ENCODE measurements at regions not wholly inside any gene's neighbourhood (a gene's known extent, or its start where the extent isn't known, plus 50 kb on each side); places are given as distances from the start of the nearest gene placed in this dataset.
"Not testable (repeated sequence)": the region's sequence is repeated elsewhere in the genome, so short reads cannot be mapped to it uniquely, and the experiment has no call there.

DNA sequence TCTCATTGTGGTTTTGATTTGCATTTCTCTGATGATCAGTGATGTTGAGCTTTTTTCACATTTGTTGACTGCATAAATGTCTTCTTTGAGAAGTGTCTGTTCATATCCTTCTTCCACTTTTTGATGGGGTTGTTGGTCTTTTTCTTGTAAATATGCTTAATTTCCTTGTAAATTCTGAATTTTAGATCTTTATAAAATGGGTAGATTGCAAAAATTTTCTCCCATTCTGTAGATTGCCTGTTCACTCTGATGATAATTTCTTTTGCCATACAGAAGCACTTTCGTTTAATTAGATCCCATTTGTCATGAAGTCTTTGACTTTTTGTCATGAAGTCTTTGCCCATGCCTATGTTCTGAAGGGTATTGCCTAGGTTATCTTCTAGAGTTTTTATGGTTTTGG is 817.5 kb downstream of the STPG2 start:
- FAIRE-seq; DNase-seq (ENCODE audit: low spot score): not testable (repeated sequence)

DNA sequence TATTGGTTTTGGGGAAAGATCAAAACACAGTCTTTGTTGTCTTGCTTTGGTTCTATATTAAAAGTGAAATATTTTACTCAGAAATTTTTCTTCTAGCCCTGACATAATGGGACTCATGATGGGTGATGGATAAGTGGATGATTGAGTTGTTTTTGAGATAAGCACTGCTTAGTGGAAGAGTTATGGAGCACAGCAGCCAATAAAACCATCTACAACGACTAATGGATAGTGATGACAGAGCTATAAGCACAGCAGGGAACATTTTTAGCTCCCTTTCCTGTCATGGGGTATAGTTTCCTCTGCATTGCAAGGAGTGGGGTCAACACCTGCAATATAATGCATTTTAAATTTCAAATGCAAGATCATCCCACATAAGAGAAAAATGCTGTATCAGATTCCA is 812.4 kb downstream of the STPG2 start:
- no peak for DNase-seq (ENCODE audit: low spot score)
- FAIRE-seq = no peak

DNA sequence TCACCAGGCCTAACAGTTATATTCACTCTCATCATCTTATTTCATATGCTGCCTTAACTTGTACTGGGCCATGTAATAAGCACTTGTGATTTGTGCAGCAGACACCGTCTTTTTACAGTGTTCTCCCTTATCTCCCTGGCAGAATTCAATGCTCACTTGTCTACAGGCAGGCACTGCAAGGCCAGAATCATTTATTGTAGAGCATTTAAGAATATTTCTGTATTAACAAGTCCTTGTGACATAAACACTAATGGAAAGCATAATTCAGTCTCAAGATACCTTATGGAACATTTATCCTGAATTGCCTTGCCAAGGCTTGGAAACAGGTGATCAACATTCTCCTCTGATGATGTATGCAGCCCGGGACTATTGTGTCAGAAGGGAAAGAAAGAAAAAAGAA is 808.9 kb downstream of the STPG2 start:
- FAIRE-seq = no peak
- no peak for DNase-seq (ENCODE audit: low spot score)

DNA sequence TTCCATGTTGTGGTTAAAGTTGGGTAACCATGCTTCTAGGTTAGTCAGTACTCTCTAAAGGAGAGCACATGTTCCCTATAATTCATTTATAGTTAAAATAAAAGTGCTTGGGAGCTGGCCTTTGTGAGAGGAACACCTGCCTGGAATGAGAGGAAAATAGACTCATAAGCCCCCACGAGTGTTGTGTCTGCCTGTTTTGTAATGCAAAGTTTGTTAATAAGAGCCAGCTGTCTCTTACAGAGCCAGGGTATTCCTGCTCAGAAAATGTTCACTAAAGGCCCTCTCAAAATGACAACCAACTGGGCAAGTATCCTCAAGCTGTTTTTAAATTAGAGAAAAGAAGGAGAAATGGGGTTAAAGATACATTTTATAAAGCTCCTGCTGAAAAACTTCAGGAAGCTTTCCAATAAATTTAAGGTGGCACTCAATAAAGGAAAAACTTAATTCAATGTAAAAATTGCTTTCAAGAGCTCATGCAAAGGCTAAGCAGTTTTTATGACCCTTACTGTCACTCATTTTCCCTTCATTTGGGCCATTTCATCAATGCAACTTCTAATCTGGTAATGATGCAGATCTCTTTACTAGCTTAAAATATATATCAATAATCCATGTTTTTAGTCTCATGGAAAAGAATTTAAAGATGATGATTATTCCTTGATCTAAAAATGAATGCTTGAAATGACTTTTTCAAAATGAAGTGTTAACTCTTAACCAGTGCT is 793.6 kb downstream of the STPG2 start:
- no peak for DNase-seq (ENCODE audit: low spot score)
- no peak for FAIRE-seq

DNA sequence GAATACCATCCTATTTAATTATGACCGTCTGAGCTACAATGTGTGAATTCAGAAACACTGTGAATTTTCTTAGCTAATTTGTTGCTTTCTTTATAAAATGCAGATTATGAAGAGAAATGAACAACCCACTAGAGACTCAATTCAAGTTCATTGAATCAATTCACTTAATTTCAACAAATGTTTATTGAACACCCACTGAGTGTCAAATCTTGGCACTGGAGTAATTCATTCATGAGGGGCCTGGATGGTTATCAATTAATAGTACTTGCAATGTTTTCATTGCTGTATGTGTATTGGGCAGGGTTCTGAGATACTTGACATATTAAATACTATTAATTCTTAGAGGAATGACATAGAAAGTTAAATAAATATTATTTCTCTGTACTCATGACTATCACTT is 789.4 kb downstream of the STPG2 start:
- FAIRE-seq = no peak
- DNase-seq (ENCODE audit: low spot score) = no peak

DNA sequence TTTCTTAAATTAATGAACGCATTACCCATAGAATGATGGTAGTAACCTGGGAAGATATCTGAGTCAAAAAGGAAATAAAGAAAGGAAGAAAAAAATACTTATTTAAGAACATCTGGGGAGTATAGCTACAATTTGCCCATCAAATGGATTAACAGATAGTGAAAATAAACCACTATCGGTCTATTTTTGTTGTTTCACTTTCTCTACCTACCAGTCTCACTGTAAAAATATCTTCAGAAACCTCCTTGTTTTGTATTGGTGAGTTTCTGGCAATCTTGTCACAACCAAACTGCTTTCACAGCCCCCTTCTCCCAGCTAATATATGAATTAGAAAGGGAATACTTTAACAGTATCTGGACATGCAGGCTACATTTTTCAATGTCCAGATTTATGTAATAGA is 783.5 kb downstream of the STPG2 start:
- DNase-seq (ENCODE audit: low spot score) (no peak), FAIRE-seq (no peak)

DNA sequence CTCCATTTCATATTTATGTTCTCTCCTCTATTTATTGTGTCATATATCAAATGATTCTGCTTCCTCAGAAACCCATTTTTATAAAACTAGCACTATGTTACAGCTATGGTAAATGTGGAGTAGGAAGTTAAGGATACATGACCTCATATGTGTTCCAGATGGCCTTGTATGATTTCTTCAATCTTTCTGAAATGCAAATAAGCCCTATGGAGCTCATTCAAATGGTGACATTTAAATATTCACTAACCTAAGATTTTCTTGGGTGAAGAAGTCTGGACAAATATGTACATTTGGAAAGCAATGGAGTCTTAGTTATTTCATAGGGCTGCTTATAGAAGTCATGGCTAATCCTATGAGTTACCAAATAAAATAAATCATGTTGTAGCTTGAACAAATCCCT is 782.5 kb downstream of the STPG2 start:
- DNase-seq (ENCODE audit: low spot score) (no peak), FAIRE-seq (no peak)

DNA sequence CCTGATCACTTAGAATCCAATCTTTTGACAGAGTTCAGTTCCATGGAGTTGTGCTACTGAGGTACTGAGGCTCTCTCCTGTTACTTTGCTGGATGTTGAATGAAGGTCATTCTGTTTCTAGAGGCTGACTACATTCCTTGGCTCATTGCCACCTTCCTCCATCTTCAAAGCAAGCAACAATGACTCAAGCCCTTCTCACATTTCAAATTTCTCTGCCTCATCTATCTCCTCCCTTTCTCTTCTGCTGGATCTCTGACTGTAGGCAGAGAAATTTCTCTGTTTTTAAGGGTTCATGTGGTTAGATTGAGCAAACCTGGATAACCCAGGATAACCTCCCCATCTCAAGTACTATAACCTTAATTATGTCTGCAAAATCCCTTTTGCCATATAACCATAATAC is 775.4 kb downstream of the STPG2 start:
- DNase-seq (ENCODE audit: low spot score) (peak; percentile 64), FAIRE-seq (peak; percentile 72)

DNA sequence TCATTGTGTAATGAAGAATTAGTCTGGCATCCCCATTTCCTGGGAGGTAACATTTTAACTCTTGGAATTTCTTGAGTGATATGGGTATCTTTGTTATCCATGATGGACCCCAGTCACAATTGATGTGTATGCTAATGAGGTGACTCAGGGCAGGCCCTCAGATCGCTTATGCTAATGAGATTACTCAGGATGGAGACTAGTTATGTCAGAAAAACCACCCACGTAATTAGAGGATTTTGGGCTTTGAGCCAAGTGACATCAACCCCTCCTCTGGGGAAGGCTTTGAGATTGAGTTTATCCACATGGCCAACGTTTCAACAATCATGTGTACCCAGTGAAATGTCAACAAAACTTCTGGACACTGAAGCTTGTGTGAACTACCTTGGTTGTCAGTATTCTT is 772.7 kb downstream of the STPG2 start:
- no peak for DNase-seq (ENCODE audit: low spot score)
- FAIRE-seq = no peak

DNA sequence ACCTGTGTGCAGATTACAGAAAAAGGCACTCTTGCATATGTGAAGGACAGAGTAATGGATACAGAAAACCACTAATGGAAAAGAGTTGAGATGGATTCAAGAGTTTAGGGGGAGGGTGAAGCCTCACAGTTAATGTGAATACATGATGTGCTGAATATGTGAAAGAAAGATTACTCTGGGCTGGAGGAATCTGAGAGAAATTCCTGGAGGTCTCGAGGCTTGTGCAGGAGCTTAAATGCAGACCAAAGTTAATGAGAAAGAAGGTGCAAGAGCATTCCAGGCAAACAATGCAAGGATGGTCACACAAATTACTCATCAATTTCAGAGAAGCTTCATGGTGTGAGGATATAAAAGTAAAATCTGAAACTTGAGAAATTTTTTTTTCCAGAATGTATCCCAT is 768.8 kb downstream of the STPG2 start:
- FAIRE-seq = no peak

DNA sequence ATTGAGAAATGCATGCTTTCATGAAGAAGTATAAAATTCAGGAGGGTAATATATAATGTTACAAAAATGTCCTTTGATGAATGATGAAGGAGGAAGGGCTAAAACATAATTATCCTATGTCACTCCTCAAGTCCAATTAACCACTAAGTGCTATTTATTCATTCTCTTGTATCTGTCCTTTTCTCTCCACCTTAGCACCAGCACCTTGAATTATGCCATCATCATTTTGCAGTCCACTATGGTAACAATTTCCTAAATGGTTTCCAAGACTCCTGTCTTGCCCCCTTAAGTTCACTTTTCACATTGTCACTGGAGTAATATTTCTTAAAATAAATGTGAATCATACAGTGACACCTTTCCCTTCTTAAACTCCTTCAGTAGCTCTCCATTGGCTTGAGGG is 756.3 kb downstream of the STPG2 start:
- FAIRE-seq = no peak
- DNase-seq (ENCODE audit: low spot score) = no peak

More for the DNA sequence above, 768.8 kb downstream of the STPG2 start:
- DNase-seq (ENCODE audit: low spot score) = no peak

DNA sequence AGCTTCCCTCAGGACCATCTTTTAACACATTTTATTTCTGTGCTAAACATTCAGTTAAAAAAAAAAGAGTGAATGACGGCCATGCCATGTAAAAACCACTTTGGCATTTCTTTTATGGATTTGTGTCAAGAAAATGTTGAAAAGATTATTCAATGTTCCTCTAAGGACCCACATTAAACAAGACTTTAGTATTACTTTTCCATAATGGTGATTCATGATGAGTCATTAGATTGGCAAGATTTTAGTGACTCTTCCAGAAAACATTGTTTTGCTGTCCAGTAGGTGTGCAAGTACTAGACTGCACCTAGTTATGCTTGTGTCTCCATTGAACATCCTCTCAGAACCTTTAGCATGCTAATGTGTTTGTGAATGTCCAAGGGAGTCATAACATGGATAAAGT is 748.6 kb downstream of the STPG2 start:
- FAIRE-seq (peak; percentile 76), DNase-seq (ENCODE audit: low spot score) (peak; percentile 49)

DNA sequence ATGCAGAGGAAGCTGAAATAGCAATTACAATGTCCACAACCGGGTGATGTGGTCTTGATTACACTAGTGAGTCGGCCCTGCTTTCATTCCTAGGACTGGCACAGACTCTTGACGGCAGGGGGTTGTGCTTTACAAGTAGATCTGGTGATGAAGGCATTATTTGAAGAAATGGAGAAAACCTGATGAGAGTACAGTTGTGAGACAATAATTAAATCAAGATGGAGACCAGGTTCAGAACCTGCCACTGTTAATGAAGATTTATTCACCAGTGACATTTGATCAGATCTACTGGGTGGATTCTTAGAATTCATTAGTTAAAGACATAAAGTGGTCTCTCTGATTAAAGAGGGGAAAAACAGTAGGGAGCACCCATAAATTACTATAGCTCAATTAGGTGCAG is 747.2 kb downstream of the STPG2 start:
- no peak for FAIRE-seq
- DNase-seq (ENCODE audit: low spot score) = peak; percentile 11

DNA sequence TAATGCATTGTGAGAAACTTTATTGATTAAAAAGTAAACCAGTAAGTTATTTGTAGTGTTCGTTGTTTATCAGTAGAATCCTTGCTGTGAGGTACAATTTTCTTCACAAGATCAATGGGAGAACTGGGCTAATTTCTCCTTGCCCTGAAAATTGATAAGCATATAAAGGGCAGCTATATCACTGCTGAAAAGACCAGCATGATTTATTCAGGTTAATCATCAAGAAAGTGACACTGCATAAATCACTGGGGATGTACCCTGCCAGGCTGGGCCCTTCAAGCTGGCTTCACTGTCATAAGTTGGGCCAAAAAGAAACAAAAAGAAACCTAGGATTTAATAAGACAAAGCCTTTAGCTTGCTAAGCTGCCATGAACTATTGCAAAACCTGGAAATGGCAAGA is 746.7 kb downstream of the STPG2 start:
- no peak for DNase-seq (ENCODE audit: low spot score)
- FAIRE-seq = no peak

DNA sequence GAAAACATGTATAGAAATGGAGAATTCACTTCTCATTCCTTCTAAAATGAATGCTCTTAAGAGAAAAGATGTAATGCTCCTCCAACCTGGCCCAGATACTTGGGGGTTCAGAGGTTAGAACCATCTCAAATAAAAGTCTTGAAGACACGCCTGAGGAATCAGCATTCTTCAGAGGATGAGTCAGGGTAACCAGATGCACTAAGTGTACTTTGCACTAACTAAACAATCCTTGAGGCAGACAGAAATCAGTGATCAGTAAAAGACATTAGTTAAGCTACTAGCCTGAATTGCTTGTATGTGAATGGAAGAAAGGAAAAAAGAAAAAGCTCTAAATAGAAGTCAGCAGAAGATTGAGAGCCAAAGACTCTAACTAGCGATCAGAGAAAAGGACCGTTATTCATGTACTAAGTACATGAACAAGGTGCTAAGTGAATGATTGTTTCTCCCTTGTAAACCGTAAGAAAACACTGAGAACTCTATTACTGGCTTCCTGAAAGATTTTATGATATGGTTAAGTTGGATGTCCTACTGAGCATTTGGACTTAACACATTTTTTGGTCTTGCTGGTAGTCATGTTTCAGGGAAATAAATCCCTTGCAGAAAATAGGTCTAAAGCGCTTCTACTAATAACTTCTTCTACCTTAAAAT is 738.3 kb downstream of the STPG2 start:
- DNase-seq (ENCODE audit: low spot score) (peak; percentile 59), FAIRE-seq (peak; percentile 85)

DNA sequence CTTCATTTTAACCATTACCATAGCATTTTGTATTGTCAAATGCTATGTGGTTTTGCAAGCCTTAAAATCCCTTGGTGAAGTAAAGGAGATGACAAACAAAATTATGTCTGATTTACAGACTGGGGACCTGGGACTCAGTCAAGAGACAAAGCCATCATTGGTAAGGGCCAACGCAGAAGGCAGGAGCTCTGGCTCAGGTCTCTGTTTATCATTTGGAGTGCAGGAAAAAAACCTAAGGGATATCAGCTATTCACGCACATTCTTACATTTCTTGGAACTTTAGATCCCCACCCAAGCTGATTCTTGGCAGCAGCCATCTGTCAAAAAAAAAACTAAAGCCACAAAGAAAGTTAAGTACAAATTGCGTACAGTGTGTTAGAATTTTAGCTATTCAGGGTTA is 731.9 kb downstream of the STPG2 start:
- FAIRE-seq (no peak), DNase-seq (ENCODE audit: low spot score) (no peak)

DNA sequence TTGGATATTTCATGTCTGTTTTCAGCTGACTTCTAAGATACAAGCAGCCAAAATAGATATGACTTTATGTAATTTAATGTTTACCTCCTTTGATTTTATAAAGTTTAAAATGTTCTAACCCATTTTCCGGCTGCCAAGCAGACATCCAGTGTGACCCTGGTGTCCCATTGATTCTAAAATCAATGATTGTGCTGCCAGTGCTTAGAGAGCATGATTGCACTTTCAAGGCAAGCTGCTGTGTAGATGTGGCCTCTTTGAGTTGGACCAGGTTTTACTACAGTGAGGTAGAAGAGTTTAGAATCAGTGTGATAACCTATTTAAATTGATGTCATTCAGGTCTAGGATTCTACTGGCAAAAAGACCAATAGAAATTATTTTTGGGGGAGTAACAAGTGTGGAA is 730.9 kb downstream of the STPG2 start:
- DNase-seq (ENCODE audit: low spot score) = no peak
- FAIRE-seq = no peak

DNA sequence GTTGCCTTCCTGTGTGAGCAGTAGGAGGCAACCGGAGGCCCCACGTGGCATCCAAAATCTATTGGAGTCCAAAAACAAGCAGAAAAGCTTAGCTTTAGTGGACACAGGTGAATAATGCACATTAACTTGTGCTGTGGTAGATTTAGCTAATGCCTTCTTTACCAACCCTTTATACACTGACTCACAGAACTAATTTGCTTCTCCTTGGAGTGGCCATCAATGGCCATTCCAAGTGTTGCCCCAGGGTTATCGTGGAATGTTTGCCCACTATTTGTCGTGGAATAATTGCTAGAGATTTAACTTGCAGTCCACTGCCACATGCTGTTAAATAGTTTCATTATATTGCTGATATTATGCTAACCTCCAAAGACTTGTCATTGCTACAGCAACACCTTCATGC is 729.1 kb downstream of the STPG2 start:
- no peak for DNase-seq (ENCODE audit: low spot score)
- no peak for FAIRE-seq

DNA sequence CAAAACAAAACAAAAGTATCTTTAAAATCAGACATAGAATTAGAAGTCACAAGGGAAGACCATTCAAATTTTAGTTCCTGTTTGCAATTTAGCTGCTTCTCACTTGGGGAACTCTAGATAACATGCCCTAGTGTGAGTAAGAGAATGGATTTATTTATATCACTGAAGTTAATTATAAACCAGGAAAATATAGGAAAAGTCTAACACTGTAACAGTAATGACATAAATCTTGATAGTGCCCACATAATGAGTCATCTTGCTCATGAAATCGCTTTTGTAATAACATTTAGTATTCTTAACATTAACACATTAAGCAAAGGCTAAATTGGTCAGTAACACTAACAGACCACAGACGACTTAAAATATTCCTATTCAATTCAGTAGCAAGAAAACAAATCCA is 710.7 kb downstream of the STPG2 start:
- FAIRE-seq (peak; percentile 95), DNase-seq (ENCODE audit: low spot score) (peak; percentile 75)

DNA sequence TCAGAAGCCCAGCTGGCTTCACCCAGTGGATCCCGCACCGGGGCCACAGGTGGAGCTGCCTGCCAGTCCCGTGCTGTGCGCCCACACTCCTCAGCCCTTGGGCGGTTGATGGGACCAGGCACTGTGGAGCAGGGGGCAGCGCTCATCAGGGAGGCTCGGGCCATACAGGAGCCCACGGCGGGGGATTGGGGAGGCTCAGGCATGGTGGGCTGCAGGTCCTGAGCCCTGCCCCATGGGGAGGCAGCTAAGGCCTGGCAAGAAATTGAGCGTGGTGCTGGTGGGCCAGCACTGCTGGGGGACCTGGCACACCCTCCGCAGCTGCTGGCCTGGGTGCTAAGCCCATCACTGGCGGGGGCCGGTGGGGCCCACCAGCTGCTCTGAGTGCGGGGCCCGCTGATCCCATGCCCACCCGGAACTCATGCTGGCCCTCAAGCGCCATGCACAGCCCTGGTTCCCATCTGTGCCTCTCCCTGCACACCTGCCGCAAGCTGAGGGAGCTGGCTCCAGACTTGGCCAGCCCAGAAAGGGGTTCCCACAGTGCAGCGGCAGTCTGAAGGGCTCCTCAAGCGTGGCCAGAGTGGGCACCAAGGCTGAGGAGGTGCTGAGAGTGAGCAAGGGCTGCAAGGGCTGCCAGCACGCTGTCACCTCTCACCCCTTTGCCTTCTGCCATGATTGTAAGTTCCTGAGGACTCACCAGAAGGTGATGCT is 705.1 kb downstream of the STPG2 start:
- not testable (repeated sequence) for DNase-seq (ENCODE audit: low spot score); FAIRE-seq

DNA sequence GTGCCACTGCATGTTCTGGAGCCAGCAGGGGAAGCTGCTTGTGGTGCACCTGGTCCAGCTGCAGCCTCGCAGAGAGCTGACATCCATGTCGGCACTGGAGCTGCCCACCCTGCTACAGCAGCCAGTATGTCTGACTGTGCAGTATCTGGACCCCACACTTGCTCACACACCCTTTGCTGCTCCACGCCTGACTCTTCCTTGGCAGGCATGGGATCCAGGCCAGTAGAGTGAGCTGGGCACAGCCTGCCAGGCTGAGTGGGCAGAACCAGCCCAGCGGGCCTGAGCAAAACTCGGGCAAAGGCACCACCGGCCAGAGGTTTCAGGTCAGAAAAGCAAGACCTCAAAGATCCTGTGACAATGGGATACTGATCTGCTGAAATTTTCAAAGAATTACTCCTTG is 690.1 kb downstream of the STPG2 start:
- FAIRE-seq = no peak

DNA sequence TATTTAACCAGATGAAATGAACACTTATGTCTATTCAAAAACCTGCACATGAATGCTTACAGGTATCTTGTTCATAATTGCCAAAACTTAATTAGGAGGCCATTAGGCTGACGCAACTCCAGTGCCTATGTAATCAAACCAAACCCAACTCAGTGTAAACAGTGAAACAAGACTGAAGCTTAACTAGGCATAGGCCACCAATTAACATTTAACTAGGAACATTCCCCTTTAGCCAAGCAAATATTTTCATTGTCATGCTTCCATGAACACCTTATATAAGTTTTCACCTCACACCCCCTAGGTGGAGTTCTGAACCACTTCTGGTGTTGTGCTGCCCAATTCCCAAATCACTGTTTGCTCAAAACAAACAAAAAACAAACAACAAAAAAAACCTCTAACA is 686.0 kb downstream of the STPG2 start:
- DNase-seq (ENCODE audit: low spot score) (no peak), FAIRE-seq (no peak)

More for the DNA sequence above, 690.1 kb downstream of the STPG2 start:
- no peak for DNase-seq (ENCODE audit: low spot score)

DNA sequence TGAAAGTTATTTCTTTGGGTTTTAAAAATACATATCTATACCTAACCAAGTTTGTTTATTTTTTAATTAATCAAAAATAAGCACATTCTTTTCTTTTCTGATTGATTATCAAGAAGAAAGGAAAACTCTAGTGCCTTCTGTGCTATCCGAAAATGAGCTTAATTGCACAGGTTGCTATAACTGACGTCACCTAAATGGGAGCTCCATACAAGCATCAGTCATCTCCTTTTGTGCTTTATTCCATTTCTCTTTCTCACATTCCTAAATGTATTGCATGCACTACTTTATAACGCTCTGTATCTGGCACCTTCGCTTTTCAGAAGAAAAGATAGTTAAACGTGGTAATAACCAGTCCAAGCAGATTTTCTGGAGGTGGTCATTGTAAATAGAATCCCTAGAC is 675.0 kb downstream of the STPG2 start:
- no peak for DNase-seq (ENCODE audit: low spot score)
- FAIRE-seq = no peak

All from RCC 7860 (cell line).